ENCODE measurements at regions not wholly inside any gene's neighbourhood (a gene's known extent, or its start where the extent isn't known, plus 50 kb on each side); places are given as distances from the start of the nearest gene placed in this dataset.

DNA sequence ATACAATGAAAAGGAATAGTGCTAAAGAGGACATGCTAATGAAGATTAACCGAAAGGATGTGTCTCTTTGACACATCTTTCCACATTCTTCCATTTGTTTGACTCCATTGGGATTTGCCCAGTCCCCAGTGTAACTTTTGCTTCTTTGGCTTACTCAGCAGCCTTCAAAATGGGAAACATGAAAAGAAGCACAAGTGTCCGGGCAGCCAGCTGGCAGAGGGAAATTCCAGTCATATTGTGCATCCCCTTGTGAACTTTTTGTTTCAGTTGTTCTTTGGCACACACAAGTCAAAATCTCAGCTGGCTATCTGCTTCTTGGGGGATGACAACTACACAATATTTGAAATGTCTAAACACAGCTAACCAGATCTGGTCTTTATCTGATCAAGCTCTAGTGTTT, 157.4 kb downstream of the OGFRL1 start:
- no peak for TF ChIP-seq ELF4 (CRISPR knock-in tag; IDR thresholded peaks at IDR 0.05; ENCODE audit: low read depth)
- TF ChIP-seq, protein P1, sequence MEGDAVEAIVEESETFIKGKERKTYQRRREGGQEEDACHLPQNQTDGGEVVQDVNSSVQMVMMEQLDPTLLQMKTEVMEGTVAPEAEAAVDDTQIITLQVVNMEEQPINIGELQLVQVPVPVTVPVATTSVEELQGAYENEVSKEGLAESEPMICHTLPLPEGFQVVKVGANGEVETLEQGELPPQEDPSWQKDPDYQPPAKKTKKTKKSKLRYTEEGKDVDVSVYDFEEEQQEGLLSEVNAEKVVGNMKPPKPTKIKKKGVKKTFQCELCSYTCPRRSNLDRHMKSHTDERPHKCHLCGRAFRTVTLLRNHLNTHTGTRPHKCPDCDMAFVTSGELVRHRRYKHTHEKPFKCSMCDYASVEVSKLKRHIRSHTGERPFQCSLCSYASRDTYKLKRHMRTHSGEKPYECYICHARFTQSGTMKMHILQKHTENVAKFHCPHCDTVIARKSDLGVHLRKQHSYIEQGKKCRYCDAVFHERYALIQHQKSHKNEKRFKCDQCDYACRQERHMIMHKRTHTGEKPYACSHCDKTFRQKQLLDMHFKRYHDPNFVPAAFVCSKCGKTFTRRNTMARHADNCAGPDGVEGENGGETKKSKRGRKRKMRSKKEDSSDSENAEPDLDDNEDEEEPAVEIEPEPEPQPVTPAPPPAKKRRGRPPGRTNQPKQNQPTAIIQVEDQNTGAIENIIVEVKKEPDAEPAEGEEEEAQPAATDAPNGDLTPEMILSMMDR (IDR thresholded peaks at IDR 0.05), result no peak
- no peak for TF ChIP-seq NFYB (CRISPR knock-in tag; conservative IDR thresholded peaks at IDR 0.05; ENCODE audit: low read depth)
- no peak for TF ChIP-seq FOXJ3 (CRISPR knock-in tag; IDR thresholded peaks at IDR 0.05; ENCODE audit: borderline replicate concordance)
- no peak for TF ChIP-seq FOXK1 (CRISPR knock-in tag; IDR thresholded peaks at IDR 0.05)
- TF ChIP-seq ZNF232 (CRISPR knock-in tag; IDR thresholded peaks at IDR 0.05), result no peak
- no peak for TF ChIP-seq ATF1 (CRISPR knock-in tag; IDR thresholded peaks at IDR 0.05)
- TF ChIP-seq, protein P2, sequence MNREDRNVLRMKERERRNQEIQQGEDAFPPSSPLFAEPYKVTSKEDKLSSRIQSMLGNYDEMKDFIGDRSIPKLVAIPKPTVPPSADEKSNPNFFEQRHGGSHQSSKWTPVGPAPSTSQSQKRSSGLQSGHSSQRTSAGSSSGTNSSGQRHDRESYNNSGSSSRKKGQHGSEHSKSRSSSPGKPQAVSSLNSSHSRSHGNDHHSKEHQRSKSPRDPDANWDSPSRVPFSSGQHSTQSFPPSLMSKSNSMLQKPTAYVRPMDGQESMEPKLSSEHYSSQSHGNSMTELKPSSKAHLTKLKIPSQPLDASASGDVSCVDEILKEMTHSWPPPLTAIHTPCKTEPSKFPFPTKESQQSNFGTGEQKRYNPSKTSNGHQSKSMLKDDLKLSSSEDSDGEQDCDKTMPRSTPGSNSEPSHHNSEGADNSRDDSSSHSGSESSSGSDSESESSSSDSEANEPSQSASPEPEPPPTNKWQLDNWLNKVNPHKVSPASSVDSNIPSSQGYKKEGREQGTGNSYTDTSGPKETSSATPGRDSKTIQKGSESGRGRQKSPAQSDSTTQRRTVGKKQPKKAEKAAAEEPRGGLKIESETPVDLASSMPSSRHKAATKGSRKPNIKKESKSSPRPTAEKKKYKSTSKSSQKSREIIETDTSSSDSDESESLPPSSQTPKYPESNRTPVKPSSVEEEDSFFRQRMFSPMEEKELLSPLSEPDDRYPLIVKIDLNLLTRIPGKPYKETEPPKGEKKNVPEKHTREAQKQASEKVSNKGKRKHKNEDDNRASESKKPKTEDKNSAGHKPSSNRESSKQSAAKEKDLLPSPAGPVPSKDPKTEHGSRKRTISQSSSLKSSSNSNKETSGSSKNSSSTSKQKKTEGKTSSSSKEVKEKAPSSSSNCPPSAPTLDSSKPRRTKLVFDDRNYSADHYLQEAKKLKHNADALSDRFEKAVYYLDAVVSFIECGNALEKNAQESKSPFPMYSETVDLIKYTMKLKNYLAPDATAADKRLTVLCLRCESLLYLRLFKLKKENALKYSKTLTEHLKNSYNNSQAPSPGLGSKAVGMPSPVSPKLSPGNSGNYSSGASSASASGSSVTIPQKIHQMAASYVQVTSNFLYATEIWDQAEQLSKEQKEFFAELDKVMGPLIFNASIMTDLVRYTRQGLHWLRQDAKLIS (CRISPR knock-in tag; IDR thresholded peaks at IDR 0.05; ENCODE audit: borderline replicate concordance), result no peak
- TF ChIP-seq TCF7 (CRISPR knock-in tag; IDR thresholded peaks at IDR 0.05; ENCODE audit: low read depth), result no peak
- no peak for TF ChIP-seq ZNF138 (CRISPR knock-in tag; conservative IDR thresholded peaks at IDR 0.05)
- no peak for TF ChIP-seq ATF3 (CRISPR knock-in tag; conservative IDR thresholded peaks at IDR 0.05)
- no peak for TF ChIP-seq TP53 (CRISPR knock-in tag; IDR thresholded peaks at IDR 0.05)
- TF ChIP-seq, protein P3, sequence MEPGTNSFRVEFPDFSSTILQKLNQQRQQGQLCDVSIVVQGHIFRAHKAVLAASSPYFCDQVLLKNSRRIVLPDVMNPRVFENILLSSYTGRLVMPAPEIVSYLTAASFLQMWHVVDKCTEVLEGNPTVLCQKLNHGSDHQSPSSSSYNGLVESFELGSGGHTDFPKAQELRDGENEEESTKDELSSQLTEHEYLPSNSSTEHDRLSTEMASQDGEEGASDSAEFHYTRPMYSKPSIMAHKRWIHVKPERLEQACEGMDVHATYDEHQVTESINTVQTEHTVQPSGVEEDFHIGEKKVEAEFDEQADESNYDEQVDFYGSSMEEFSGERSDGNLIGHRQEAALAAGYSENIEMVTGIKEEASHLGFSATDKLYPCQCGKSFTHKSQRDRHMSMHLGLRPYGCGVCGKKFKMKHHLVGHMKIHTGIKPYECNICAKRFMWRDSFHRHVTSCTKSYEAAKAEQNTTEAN (CRISPR knock-in tag; IDR thresholded peaks at IDR 0.05), result no peak
- TF ChIP-seq ZNF416 (CRISPR knock-in tag; IDR thresholded peaks at IDR 0.05), result no peak
